ENCODE measurements at regions not wholly inside any gene's neighbourhood (a gene's known extent, or its start where the extent isn't known, plus 50 kb on each side); places are given as distances from the start of the nearest gene placed in this dataset.

DNA sequence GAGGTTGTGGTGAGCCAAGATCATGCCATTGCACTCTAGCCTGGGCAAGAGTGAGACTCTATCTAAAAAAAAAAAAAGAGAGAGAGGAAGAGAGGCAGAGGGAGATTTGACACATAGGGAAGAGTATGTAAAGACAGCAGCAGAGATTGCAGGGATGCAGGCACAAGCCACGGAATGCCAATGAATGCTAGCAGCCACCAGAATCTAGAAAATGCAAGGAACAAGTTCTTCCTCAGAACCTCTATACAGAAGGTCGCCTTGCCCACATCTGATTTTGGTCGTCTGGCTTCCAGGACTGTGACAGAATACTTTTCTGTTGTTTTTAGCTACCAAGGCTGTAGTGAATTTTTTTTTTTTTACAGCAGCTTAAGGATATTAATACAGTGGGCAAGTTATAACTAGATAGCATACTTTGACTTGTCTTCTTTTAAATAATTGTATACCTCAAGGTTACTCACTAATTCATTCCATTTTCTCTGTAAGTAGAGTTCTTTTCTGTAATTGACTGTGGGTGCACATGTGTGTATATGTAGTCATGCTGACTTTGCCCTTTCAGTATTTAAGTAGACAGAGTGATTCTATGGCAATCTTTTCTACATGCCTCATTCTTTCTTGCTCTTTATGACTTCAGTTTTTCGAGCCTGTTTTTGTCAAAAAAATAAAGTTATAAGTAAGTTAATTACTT, 402.2 kb downstream of the GJA1 start:
- Histone ChIP-seq H3K4me3 (no peak overlapping the region), H3K36me3 (no peaks in the 10 kb centered on the region), H3K4me1 (peaks cover 0 to 6% (median 2%) of the 10 kb centered on the region in 4 donors), H3K27ac (replicated peaks in 1 of 4) (no peak overlapping the region), H3K27me3 (no peaks in the 10 kb centered on the region), H3K9me3 (no peaks in the 10 kb centered on the region)
- TF ChIP-seq EP300 (IDR thresholded peaks at IDR 0.05) (no peak), POLR2A (IDR thresholded peaks at IDR 0.05; ENCODE audit: low read depth) (no peak), CTCF (IDR thresholded peaks at IDR 0.05) (no peak), POLR2AphosphoS5 (IDR thresholded peaks at IDR 0.05) (no peak)
- intact Hi-C loops (cut with DNase I) = no loop called here
- no peak for DNase-seq (ENCODE audit: extremely low spot score)
- 89% methylated on average over 4 of the region's 4 CpGs for WGBS

GRCh38 chr6:121838842-121839241, 403.4 kb downstream of the GJA1 start:
- no peaks in the 10 kb centered on the region for H3K27me3 ChIP-seq
- 79% methylated on average over 3 of the region's 3 CpGs for WGBS
- no peaks in the 10 kb centered on the region for H3K36me3 ChIP-seq
- peaks cover 0 to 6% (median 2%) of the 10 kb centered on the region in 4 donors for H3K4me1 ChIP-seq
- intact Hi-C loops (cut with DNase I) = no loop called here
- TF ChIP-seq CTCF (IDR thresholded peaks at IDR 0.05) (no peak), EP300 (IDR thresholded peaks at IDR 0.05) (no peak), POLR2AphosphoS5 (IDR thresholded peaks at IDR 0.05) (no peak), POLR2A (IDR thresholded peaks at IDR 0.05; ENCODE audit: low read depth) (no peak)
- no peak overlapping the region for H3K4me3 ChIP-seq
- H3K9me3 ChIP-seq = no peaks in the 10 kb centered on the region
- DNase-seq (ENCODE audit: extremely low spot score) = no peak
- H3K27ac ChIP-seq (replicated peaks in 1 of 4) = no peak overlapping the region

- Histone ChIP-seq H3K4me3 (no peak overlapping the region), H3K27ac (replicated peaks in 1 of 4) (no peak overlapping the region), H3K36me3 (no peaks in the 10 kb centered on the region), H3K27me3 (no peaks in the 10 kb centered on the region), H3K9me3 (no peaks in the 10 kb centered on the region), H3K4me1 (peaks cover 0 to 6% (median 2%) of the 10 kb centered on the region in 4 donors)
- intact Hi-C loops (cut with DNase I) = no loop called here
- TF ChIP-seq CTCF (IDR thresholded peaks at IDR 0.05) = no peak
- TF ChIP-seq POLR2A (IDR thresholded peaks at IDR 0.05; ENCODE audit: low read depth) = no peak
- TF ChIP-seq EP300 (IDR thresholded peaks at IDR 0.05) = no peak
- TF ChIP-seq POLR2AphosphoS5 (IDR thresholded peaks at IDR 0.05) = no peak
- DNase-seq (ENCODE audit: extremely low spot score) = no peak
- WGBS = 35% methylated on average over 1 of the region's 1 CpG
Measured at GRCh38 chr6:121839896-121840295, 404.4 kb downstream of the GJA1 start.

DNA sequence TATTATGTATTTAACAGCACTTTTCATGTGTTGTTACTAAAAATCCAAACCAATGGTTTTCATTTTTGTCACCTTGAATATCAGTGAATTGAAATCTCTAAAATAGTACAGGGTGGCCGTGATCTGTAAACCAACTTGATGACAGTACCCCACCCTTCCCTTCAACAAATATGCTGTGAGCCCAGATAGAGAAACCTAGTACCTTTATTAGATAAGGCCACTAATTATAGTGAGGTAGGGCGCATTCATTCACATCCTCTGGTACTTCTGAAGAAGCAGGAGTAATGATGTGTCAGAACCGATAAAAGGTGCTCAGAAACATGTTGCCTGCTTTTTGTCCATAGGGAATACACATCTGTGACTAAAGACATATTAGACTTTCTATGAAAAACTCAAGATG, 409.5 kb downstream of the GJA1 start:
- TF ChIP-seq CTCF (IDR thresholded peaks at IDR 0.05) = no peak
- no peak for TF ChIP-seq POLR2A (IDR thresholded peaks at IDR 0.05; ENCODE audit: low read depth)
- no peak for TF ChIP-seq POLR2AphosphoS5 (IDR thresholded peaks at IDR 0.05)
- no peak for TF ChIP-seq EP300 (IDR thresholded peaks at IDR 0.05)
- Histone ChIP-seq H3K27ac (replicated peaks in 1 of 4) (no peak overlapping the region), H3K4me3 (no peak overlapping the region), H3K36me3 (no peaks in the 10 kb centered on the region), H3K27me3 (no peaks in the 10 kb centered on the region), H3K4me1 (peaks cover 0 to 6% (median 1%) of the 10 kb centered on the region in 4 donors), H3K9me3 (no peaks in the 10 kb centered on the region)
- intact Hi-C loops (cut with DNase I) = loop anchor here (5.0 kb wide), 1 partner anchor 413 kb away; no protein-coding TSS in a partner anchor
- WGBS = 94% methylated on average over 3 of the region's 3 CpGs
- DNase-seq (ENCODE audit: extremely low spot score) = no peak
